Astrocyte (in vitro differentiated cells and primary cell): ENCODE measurements at regions not wholly inside any gene's neighbourhood (a gene's known extent, or its start where the extent isn't known, plus 50 kb on each side); places are given as distances from the start of the nearest gene placed in this dataset.
"Not testable (repeated sequence)": the region's sequence is repeated elsewhere in the genome, so short reads cannot be mapped to it uniquely, and the experiment has no call there.

ENCODE experiments used
- EZH2 ChIP-seq: IDR thresholded peaks from 2 replicates; pipeline ENCODE4 v1.6.1; 2012; ENCODE audit warnings: mild to moderate bottlenecking, low read length, inconsistent platforms; ENCODE audit not compliant: insufficient read depth
- TF ChIP-seq, protein P1 (sequence below): IDR thresholded peaks from 2 replicates; pipeline ENCODE4 v1.5.1; 2011; ENCODE audit warnings: low read depth, mild to moderate bottlenecking, inconsistent platforms, low read length, moderate library complexity; ENCODE audit not compliant: insufficient read depth

DNA sequence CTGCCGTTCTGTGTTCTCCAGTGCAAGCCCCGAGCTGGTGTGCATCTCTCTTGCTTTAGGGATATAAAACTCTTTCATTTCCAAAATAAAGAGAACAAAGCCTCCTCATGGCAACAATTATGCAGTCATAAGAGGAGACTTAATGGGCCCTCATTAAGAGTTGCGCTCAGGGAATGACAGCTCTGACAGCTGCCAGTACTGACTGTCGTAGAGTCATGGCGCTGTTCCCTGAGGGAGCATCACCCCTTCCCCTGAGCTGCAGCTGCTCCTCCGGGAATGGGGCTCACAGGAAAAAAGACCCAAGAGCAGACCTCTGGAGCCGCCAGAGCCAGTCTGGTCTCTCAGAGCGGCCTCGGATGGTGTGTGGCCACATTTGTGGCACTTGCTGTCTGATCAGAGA is 160.3 kb downstream of the TRIM43 start:
- TF ChIP-seq, protein P1, sequence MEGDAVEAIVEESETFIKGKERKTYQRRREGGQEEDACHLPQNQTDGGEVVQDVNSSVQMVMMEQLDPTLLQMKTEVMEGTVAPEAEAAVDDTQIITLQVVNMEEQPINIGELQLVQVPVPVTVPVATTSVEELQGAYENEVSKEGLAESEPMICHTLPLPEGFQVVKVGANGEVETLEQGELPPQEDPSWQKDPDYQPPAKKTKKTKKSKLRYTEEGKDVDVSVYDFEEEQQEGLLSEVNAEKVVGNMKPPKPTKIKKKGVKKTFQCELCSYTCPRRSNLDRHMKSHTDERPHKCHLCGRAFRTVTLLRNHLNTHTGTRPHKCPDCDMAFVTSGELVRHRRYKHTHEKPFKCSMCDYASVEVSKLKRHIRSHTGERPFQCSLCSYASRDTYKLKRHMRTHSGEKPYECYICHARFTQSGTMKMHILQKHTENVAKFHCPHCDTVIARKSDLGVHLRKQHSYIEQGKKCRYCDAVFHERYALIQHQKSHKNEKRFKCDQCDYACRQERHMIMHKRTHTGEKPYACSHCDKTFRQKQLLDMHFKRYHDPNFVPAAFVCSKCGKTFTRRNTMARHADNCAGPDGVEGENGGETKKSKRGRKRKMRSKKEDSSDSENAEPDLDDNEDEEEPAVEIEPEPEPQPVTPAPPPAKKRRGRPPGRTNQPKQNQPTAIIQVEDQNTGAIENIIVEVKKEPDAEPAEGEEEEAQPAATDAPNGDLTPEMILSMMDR = not testable (repeated sequence)
- not testable (repeated sequence) for TF ChIP-seq EZH2
